HG02973 (cell line): ENCODE measurements at regions not wholly inside any gene's neighbourhood (a gene's known extent, or its start where the extent isn't known, plus 50 kb on each side); places are given as distances from the start of the nearest gene placed in this dataset.
A peak's percentile ranks its signal among the peaks of the same experiment; 100 is the strongest.

Experiments
- ATAC-seq: cut with Tn5 transposase; IDR thresholded peaks from one replicate; pipeline ENCODE4 v1.9.1; 2021; ENCODE audit warnings: moderate library complexity; ENCODE audit not compliant: unreplicated experiment

DNA sequence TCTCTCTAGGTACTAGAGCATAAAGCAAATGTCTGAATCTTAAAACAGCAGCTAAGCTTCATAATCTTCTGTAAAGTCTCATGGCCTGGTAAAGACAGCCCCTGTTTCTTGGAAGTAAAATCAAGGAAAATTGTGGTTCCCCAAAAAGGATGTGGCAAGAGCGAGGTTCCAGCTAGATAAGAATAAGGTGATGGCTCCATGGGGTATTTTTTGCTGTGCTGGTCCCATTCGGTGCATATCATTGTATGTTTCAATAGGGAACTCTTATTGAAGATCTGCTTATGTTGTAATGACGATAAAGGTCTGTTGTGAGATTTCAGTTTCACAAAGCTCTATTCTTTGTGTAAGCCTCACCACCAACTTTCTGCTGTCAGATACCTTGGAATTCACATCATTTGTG lies 316.9 kb upstream of the NOCT start:
- no peak for ATAC-seq

- no peak for ATAC-seq
Measured at GRCh38 chr4:138697851-138698250, 317.7 kb upstream of the NOCT start.

DNA sequence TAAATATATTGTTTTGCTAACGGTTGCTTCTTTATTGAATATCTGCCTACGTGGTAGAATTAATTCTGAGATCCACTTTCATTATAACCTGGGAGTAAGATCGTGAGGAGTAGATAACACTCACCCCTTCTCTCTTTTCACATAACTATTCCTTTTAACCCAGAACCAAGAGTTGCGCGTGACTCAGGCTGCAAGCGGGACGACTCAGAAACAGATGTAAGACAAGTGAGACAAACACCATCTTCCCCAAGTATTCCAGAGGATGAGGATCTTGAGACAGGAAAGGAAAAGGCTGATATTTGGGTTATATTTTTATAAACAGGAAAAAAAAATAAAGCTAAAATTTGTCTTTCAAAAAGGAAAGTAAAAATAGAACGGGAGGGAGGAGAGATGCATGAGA lies 318.8 kb upstream of the NOCT start:
- ATAC-seq: no peak

DNA sequence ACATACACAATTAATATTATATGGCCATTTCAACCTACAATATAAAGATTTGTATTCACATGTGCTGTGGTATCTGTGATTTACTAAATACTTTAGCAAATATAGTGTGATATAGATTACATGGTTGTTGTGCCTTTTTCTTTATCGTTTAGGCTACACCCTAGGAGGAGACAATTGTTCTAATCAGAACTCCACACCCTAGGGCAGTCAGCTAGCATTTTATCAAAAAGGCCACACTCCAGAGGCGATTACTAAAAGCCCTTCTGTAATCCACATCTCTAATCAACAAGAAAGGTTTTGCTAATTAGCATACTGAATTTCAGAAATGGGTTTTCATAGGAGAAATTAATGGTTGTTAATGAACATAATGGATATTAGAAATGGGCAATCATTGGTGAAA lies 319.5 kb upstream of the NOCT start:
- no peak for ATAC-seq

DNA sequence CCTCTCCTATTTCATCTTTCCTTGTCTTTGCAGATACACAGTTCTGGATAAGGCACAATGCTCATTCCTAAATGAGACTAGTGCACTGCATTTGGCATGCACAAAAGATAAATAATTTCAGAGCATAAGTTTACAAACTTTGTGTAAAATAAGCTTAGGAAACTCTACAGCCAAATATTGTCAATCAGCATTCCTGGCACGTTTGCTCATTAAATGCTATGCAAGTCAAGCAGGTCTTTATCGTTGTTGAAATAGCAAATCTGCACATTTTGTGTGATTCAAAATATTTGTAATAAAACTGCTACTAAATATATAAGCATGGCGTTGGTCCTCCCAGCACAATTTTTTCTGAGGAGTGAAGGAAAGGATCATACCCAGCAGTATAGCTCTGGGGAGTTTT lies 322.1 kb upstream of the NOCT start:
- ATAC-seq: no peak

GRCh38 chr4:138692411-138692810 lies 323.2 kb upstream of the NOCT start:
- no peak for ATAC-seq

- no peak for ATAC-seq
Measured at GRCh38 chr4:138689593-138689992, 326.0 kb upstream of the NOCT start.

- no peak for ATAC-seq
Measured at GRCh38 chr4:138689187-138689586, 326.4 kb upstream of the NOCT start.

DNA sequence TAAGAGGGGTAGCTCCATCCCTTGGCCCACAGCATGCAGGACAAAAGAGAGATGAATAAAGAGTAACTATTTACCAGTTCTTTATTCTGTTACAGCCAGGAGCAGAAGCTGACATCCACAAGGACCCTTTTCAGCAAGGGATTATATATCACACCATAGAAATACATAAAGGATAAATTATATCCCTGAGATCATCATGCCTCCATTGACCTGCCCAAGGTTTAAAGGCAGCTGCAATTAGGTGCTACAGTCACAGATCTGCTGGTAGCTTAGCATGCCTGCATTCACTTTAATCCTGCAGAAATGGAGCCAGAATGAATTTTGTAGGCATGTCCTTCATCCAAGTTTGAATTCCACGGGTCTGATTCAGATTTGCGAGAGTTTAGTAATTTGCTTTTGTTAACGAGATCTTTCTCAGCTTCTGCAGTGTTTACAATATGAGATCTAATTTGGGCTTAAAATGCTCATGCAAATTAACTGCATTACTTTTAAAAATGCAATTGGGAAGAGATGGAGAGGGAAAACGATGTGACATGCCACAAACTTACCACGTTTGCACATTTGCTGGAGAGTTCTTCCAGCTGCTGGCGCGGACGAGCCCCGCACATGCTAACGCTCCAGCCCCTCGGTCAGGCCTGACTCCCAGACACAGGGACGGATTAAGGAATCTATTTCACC lies 327.0 kb upstream of the NOCT start:
- ATAC-seq: no peak

GRCh38 chr4:138686106-138686835 lies 329.3 kb upstream of the NOCT start:
- no peak for ATAC-seq

GRCh38 chr4:138685316-138685715 lies 330.3 kb upstream of the NOCT start:
- ATAC-seq: no peak

GRCh38 chr4:138680989-138681604 lies 334.5 kb upstream of the NOCT start:
- ATAC-seq: peak; percentile 84

DNA sequence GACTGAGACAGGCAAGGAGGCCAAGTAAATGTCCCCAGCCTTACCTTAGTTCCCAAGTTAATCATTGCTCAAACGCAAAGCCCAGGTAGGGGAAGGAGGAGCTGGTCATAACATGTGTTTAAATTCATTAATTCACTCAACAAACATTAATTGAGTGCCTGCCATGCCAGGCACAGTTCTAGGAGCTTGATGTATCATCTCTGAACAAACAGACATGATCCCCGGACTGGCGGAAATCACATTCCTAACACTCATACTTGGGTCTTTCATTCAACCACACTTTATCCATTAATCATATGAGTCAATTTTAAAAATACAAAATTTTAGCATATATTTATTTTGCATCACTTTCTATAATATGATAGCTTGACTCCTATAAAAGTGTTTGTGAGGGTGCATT lies 335.3 kb upstream of the NOCT start:
- no peak for ATAC-seq

DNA sequence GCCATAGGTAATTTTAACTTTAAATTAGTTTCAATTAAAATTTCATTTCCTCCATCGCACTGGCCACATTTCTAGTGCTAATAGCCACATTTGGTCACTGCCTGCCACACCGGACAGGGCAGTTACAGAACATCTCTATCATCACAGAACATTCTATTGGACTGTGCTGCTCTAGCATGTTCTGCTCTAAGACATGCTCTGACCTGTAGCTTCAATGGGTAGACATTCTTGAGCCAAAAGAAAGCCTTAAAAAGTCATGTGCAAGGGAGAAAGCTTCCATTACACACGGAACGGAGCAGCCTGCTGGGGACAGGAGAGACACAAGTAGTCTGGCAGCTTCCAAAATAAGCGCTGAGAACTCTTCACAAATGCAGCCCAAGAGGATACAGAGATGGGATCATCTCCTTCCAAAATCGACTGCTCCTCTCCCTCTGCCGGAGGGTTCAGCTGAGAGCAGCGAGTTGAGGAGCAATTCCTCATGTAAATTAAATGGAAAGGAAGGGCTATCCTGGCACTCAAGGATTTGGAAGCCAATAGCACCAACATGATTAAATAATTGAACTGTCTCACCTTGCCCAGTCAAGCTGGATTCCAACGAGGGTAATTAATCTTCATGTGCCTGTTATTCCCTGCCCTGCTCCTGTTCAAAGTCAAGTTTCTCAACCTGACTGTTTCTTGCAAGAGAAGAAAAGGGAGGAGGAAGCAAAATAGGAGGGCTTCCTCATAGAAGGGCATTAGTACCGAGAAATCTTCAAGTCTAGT lies 336.4 kb upstream of the NOCT start:
- no peak for ATAC-seq

DNA sequence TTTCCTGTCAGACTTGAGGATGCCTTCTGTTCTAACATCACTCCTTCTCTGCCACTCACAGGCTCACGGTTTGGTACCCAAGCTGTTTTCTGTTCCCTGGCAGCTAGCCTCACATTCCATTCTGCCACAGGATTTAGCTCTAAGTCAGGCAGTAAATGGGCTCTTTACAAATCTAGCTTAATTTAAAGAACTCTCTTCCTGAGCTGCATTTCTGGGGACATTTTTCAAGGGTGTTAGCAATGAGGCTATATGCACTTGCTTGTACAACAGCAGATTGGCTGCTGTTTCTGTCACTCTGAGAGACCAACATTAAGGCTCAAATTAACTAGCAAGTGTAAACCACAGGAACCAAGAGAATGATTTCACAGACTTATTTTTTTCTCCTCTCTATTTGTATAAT lies 337.8 kb upstream of the NOCT start:
- no peak for ATAC-seq

- no peak for ATAC-seq
Measured at GRCh38 chr4:138677212-138677611, 338.4 kb upstream of the NOCT start.

DNA sequence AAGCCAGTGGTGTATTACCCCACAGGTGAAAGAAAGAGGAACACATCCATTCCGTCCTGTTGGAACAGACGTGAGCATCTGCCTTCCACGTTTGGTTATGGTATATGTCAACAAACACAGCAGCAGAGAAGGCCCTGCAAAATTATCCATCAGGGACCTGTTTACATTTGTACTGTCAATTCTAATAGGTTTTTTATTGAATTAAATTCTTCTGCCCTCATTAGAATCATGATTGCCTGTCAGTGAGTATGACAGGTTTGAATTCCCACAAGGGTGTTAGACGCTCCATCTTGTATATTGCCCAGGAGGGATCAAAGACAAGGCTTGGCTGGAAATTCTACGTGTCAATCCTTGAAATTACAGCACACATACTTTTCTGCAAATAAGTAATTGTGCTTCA lies 339.9 kb upstream of the NOCT start:
- no peak for ATAC-seq

DNA sequence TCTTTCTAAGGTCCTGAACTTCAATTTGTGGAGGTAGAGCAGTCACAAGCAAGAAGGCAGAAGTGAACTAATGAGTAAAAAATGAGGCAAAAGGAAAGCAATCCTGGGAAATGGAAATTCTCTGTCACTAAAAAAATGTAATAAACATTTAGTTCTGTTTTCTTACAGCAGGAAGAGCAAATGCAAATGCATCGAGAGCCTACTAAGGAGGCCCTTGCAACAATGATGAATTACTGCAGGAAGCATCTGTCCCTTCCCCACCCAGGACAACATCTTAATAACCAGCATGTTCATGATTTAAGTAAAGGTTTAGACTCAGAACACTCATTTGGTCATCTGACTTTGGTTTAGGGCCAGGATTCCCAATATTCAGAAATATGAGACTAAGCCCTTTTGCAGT lies 341.4 kb upstream of the NOCT start:
- no peak for ATAC-seq

- ATAC-seq: no peak
Measured at GRCh38 chr4:138673053-138673452, 342.5 kb upstream of the NOCT start.

DNA sequence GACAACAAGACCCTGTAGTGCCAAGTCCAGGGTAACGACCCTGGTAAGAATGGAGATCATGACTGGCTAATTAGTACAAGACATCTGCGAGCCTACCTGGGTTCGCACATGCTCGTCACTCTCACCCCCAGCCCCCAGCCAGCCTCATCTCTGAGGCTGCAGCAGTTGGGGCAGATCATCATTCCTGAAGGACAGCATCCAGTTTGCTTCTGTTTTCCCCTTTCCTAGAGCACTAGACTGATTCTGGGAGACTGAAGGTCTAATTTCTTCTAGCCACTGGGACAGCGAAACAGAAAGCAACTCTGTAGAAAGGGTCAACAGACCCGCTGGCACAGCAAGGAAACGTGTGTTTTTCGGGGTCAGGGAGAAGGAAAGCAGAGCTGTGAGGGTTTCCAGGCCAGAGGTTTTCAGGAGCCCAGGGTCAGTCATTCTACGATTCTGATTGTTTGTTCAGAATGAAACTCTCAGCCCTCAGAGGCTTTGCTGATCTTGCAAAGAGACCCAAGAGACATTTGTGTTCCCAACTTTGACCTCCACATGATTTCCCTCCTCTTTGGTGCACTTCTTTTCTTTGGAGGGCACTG lies 343.1 kb upstream of the NOCT start:
- peak; percentile 56 for ATAC-seq

DNA sequence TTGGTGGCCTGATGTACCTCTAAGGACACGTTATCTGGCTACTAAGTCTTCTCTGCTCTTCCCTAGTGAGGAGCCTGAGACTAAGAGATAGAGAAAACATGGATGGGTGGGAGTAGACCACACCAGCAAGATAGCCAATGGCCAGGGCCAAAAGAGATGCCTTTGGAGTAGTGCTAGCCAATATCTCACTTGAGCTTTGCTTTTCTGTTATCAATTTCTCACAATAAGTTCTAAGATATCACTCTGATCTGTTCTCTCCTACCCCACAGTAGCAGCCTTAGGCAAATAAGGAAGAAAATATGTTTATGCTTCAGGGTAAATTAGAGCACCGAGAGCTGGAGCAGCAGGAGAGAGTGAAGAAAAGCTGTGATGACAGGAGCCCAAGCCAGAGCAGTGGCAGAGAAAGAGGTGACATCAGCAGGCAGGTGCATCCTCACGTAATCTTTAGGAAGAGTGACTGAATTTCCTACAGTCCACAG lies 343.9 kb upstream of the NOCT start:
- no peak for ATAC-seq
